GM21717 (cell line): ENCODE measurements at regions not wholly inside any gene's neighbourhood (a gene's known extent, or its start where the extent isn't known, plus 50 kb on each side); places are given as distances from the start of the nearest gene placed in this dataset.
"Not testable (repeated sequence)": the region's sequence is repeated elsewhere in the genome, so short reads cannot be mapped to it uniquely, and the experiment has no call there.

Experiments used
- ATAC-seq: cut with Tn5 transposase; IDR thresholded peaks from one replicate; pipeline ENCODE4 v1.9.1; 2021; ENCODE audit warnings: mild to moderate bottlenecking, moderate library complexity; ENCODE audit not compliant: unreplicated experiment

DNA sequence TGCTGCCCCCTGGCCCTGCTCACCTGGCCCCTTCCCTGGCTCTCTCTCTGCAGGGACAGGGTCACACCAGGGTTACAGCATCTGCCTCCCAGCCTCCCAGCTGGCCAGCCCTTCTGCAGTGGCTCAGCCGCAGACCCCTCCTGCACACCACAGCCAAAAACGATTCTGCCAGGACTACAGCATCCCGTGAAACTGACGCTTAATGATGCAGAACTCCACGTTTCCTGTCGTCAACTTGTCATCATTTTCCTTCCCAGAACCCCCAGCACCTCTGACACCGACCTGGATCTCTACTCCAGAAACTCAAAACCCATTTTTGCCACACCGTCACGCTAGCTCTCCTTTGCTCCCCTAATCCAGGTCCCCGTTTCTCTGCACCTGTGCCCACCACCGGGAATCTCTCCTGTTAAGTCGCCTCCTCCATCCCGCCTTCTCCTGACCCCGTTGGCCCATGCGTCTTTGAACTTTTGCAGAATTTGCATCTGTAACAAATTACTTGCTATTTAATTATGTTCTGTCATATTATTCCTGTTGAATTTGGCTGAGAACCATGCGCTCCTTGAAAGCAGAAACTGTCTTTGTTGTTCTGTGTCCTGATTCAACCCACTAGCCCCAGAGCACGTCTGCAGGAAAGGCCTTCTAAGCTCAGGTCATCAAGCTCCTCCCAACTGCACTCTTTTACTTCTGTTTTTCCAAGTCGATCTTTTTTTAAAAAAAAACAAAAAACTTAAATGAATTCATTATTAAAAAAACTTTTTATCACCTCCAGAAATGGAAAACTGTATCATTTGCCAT lies 173.2 kb upstream of the COPS8 start:
- no peak for ATAC-seq

GRCh38 chr2:236915186-236915585 lies 170.5 kb upstream of the COPS8 start:
- ATAC-seq: no peak

- no peak for ATAC-seq
These were observed 170.0 kb upstream of the COPS8 start for GRCh38 chr2:236915726-236916125.

- no peak for ATAC-seq
These were observed 169.5 kb upstream of the COPS8 start for GRCh38 chr2:236916181-236916580.

DNA sequence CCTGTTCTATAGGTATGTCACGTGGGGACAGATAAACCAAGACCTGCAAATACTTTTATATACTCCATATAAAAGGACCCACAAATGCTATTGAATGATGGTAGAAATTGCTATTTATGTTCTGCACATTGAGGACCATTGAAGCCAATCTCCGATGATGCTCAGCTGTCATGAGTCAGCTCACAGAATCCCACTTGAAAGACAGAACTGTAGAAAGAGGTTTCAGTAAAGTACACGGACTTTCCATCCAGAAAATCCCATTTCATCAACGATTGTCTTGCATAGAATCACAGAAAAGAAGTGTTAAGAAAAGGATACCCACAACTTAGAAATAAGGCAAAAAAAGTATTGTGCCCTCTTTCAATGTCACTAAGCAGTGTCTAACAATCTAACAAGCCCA lies 169.0 kb upstream of the COPS8 start:
- no peak for ATAC-seq

- no peak for ATAC-seq
These were observed 168.5 kb upstream of the COPS8 start for GRCh38 chr2:236917164-236917563.

DNA sequence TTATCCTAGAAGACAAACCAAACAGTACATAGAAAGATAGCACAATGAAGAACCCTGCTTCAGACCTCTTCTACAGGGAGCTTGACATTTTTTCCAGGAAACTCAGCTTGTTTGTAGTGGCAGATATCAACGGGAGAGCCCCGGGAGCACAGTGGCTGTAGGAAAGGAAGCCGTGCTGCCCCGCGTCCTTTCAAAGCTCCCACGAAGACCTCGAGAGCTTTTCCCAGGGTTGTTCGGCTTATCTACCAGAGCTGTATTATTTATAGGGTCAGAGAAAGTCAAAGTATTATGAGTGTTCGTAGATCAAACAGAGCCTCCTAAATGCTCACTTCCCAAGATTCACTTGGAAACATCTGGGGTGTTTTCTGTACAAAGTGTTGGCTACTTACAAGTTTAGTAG lies 167.1 kb upstream of the COPS8 start:
- no peak for ATAC-seq

GRCh38 chr2:236919209-236919608 lies 166.5 kb upstream of the COPS8 start:
- no peak for ATAC-seq

GRCh38 chr2:236919801-236920379 lies 165.8 kb upstream of the COPS8 start:
- not testable (repeated sequence) for ATAC-seq

DNA sequence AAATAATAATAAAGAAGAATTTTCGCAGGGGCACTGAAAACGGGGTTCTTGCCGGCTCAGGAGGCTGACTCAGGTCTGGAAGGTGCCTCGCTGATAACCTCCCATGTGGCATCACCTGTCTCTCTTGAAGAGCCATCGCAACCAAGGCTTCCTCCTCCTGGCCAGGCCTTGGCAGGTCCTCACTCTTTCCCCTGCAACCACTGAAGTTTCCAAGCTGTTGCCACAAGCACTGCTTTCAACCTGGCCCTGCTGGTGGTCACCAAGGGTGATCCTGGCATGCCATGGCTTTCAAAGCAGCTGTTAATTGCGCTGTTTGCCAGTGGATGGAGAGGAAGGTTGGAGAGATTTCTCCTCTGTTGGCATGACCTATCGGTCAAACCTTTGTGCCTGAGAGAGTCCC lies 163.6 kb upstream of the COPS8 start:
- ATAC-seq: no peak

- no peak for ATAC-seq
These were observed 157.2 kb upstream of the COPS8 start for GRCh38 chr2:236928380-236929037.

GRCh38 chr2:236932831-236933361 lies 152.8 kb upstream of the COPS8 start:
- no peak for ATAC-seq

DNA sequence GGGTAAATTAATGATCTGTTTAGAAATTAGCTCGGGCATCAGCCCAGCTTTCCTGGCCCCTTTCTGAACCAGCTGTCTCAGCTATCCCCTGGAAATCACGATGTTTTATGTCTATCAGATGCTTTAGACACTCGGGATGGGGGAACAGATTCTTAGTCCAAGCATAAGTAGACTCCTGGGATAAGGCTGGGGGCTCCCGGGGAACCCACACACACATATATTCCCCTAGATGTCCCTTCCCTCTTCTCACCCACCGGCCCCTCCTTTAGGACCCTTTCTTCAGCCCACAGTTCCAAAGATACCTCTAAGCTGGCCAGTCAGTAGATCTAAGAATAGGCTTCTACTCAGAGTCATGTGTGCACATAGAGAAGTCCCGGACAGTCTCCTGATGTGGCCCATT lies 151.5 kb upstream of the COPS8 start:
- ATAC-seq: no peak

DNA sequence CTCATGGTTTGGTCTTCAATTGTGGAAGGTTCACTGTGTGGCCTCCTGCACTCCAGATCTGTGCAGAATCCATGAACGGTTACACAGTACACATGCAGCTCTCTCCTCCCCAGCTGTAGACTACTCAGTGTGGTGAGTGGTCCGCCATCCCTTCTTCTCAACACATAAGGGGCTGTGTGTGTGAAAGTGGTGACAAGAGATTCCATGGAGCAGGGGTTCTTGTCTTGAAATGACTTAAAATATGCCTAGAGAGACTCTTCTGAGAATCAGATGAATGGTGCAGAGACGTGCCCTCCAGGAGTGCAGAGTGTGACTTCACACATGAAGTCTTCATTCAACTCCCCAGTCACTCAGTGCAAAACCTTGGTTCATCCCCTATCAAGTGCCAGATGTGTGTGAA lies 151.0 kb upstream of the COPS8 start:
- no peak for ATAC-seq

DNA sequence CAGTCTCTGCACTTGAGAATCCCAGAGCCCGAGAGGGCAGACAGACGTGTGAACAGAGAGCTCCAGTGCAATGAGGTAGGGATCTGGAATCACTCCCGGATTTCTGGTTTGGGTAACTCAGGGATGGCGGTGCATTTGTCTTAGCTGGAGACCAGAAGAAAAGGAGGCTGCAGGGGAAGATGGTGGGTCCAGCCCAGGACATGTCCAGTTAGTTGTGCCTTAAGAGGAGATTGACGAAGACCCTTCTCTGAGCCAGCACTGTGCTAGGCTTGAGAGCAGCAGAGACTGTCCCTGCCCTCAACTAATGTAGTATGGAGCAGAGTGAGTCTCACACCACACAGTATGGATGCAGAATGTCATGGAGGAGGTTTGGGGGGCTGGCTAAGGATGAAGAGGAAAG lies 150.6 kb upstream of the COPS8 start:
- ATAC-seq: no peak

- ATAC-seq: no peak
These were observed 149.9 kb upstream of the COPS8 start for GRCh38 chr2:236935631-236936445.

DNA sequence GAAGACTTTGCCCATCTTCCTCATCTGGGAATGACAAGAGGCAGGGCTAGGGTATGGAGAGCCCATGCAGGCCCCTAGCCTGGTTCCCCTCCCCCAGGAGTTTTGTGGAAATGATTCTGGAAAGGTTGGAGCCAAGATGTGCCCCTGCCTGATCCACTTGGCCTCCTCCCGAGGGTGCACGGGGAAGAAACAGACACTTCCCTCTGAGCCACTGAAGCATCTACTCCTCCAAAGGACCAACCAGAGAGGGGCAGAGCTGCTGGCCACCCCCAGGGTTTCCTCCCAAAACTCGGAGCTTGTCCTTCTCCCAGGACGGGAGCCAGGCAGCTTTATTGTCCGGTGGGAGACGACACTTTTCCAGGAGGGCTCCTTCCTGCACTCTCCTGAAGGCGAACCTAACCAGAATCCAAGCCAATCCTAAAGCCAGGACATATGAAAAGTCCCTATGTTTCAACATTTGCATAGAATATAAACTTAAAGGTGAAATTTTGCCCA lies 149.2 kb upstream of the COPS8 start:
- no peak for ATAC-seq

DNA sequence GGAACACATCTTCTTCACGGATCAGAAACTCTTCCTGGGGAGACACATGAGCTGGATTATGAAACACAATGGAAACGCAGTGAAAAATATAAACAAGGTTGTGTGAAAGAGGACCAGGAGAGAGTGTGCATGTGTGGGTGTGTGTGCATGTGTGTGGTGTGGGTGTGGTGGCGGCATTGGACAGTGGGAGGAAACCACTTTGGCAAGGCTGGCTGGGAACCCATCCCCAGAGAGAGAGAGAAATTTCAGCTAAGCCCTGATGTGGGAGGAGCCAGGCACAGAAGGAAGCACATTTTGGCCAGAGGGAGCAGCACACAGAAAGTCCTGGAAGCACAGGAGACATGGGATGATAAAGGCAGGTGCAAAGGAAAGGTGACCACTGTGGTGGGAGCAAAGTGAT lies 147.6 kb upstream of the COPS8 start:
- no peak for ATAC-seq

- no peak for ATAC-seq
These were observed 146.4 kb upstream of the COPS8 start for GRCh38 chr2:236939271-236939670.

GRCh38 chr2:236939721-236940231 lies 145.9 kb upstream of the COPS8 start:
- ATAC-seq: no peak

DNA sequence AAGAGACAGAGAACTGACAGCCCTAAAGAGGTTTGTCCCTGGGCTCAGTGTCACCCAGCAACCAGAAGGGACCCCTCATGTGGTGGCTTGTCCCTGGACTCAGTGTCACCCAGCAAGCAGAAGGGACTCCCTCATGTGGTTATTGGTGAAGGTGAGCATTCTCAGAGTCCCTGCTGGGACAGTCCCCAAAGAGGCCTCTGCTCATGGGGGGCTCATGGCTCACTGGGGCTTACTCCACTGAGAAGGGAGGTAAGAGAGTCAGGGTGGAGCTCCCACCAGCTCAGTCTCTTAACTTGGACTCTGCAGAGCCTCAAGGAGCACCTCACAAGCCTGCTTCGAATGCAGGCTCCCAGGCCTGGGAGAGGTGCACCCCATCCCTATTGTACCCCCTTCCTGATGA lies 145.2 kb upstream of the COPS8 start:
- ATAC-seq: no peak
